Bronchial epithelial cell (primary cell): ENCODE measurements at regions not wholly inside any gene's neighbourhood (a gene's known extent, or its start where the extent isn't known, plus 50 kb on each side); places are given as distances from the start of the nearest gene placed in this dataset.

ENCODE experiments used
- DNase-seq: peaks from one replicate; pipeline ENCODE4 v3.0.0-alpha.2; 2010; ENCODE audit warnings: low read depth
- FAIRE-seq: peaks from 2 replicates; lab custom pipeline; 2011; peaks lifted over from hg19 to GRCh38; lab: Jason Lieb, UNC
- H3K27me3 ChIP-seq: 2 replicates; pipeline ENCODE4 v1.5.1; 2011; ENCODE audit warnings: low read length; ENCODE audit not compliant: control insufficient read depth, insufficient read depth
- H3K36me3 ChIP-seq: 2 replicates; pipeline ENCODE4 v1.5.1; 2011; ENCODE audit warnings: low read length; ENCODE audit not compliant: control insufficient read depth, insufficient read depth
- H3K4me3 ChIP-seq: 2 replicates; pipeline ENCODE4 v1.5.1; 2011; ENCODE audit warnings: mild to moderate bottlenecking, low read depth, low read length, control low read depth
- TF ChIP-seq, protein P1 (sequence below): IDR thresholded peaks from 2 replicates; pipeline ENCODE4 v1.5.1; 2011; ENCODE audit warnings: mild to moderate bottlenecking, moderate library complexity, low read length, control low read depth, inconsistent platforms; ENCODE audit not compliant: insufficient read depth, severe bottlenecking

GRCh38 chr6:99833034-99833433, 161.0 kb downstream of the MCHR2 start:
- Histone ChIP-seq H3K4me3 (no peak overlapping the region), H3K27me3 (no peaks in the 10 kb centered on the region), H3K36me3 (no peaks in the 10 kb centered on the region)
- DNase-seq (no peak), FAIRE-seq (peak; percentile 36)
- TF ChIP-seq, protein P1, sequence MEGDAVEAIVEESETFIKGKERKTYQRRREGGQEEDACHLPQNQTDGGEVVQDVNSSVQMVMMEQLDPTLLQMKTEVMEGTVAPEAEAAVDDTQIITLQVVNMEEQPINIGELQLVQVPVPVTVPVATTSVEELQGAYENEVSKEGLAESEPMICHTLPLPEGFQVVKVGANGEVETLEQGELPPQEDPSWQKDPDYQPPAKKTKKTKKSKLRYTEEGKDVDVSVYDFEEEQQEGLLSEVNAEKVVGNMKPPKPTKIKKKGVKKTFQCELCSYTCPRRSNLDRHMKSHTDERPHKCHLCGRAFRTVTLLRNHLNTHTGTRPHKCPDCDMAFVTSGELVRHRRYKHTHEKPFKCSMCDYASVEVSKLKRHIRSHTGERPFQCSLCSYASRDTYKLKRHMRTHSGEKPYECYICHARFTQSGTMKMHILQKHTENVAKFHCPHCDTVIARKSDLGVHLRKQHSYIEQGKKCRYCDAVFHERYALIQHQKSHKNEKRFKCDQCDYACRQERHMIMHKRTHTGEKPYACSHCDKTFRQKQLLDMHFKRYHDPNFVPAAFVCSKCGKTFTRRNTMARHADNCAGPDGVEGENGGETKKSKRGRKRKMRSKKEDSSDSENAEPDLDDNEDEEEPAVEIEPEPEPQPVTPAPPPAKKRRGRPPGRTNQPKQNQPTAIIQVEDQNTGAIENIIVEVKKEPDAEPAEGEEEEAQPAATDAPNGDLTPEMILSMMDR, result no peak

- Histone ChIP-seq H3K36me3 (no peaks in the 10 kb centered on the region), H3K4me3 (no peak overlapping the region), H3K27me3 (no peaks in the 10 kb centered on the region)
- FAIRE-seq (no peak), DNase-seq (peak; percentile 97)
- TF ChIP-seq, protein P1, result no peak
Measured at GRCh38 chr6:99836471-99836870, 157.6 kb downstream of the MCHR2 start.

GRCh38 chr6:99838607-99839006, 155.4 kb downstream of the MCHR2 start:
- Histone ChIP-seq H3K4me3 (no peak overlapping the region), H3K36me3 (no peaks in the 10 kb centered on the region), H3K27me3 (no peaks in the 10 kb centered on the region)
- TF ChIP-seq, protein P1, result no peak
- no peak for DNase-seq
- FAIRE-seq, result no peak

- peak; percentile 88 for DNase-seq
- FAIRE-seq, result no peak
- TF ChIP-seq, protein P1, result no peak
- Histone ChIP-seq H3K4me3 (no peak overlapping the region), H3K27me3 (no peaks in the 10 kb centered on the region), H3K36me3 (no peaks in the 10 kb centered on the region)
Measured at GRCh38 chr6:99841297-99841696, 152.7 kb downstream of the MCHR2 start.

- FAIRE-seq (no peak), DNase-seq (no peak)
- H3K36me3 ChIP-seq, result no peaks in the 10 kb centered on the region
- TF ChIP-seq, protein P1, result no peak
- no peak overlapping the region for H3K4me3 ChIP-seq
- no peaks in the 10 kb centered on the region for H3K27me3 ChIP-seq
Measured at GRCh38 chr6:99846006-99846405, 148.0 kb downstream of the MCHR2 start.

GRCh38 chr6:99850841-99851240, 143.2 kb downstream of the MCHR2 start:
- Histone ChIP-seq H3K4me3 (no peak overlapping the region), H3K27me3 (peaks cover 2% of the 10 kb centered on the region), H3K36me3 (no peaks in the 10 kb centered on the region)
- TF ChIP-seq, protein P1, result no peak
- DNase-seq (no peak), FAIRE-seq (no peak)
